ENCODE measurements at regions not wholly inside any gene's neighbourhood (a gene's known extent, or its start where the extent isn't known, plus 50 kb on each side); places are given as distances from the start of the nearest gene placed in this dataset.
A peak's percentile ranks its signal among the peaks of the same experiment; 100 is the strongest.
"Not testable (repeated sequence)": the region's sequence is repeated elsewhere in the genome, so short reads cannot be mapped to it uniquely, and the experiment has no call there.

GRCh38 chr10:3875842-3876235, 90.8 kb upstream of the KLF6 start:
- peak overlapping the region; percentile 14 to 76 for H3K27ac ChIP-seq
- H3K4me3 ChIP-seq: no peak overlapping the region
- no peaks in the 10 kb centered on the region for H3K36me3 ChIP-seq
- no peaks in the 10 kb centered on the region for H3K27me3 ChIP-seq
- H3K4me1 ChIP-seq: peaks cover 6 to 46% of the 10 kb centered on the region in 2 donors
- no peak for TF ChIP-seq CTCF (IDR thresholded peaks at IDR 0.05)
- ATAC-seq (no peak), DNase-seq (no peak)
- intact Hi-C loops (cut with DNase I): no loop called here
- H3K9me3 ChIP-seq: no peaks in the 10 kb centered on the region

- Histone ChIP-seq H3K9me3 (no peaks in the 10 kb centered on the region), H3K36me3 (no peaks in the 10 kb centered on the region), H3K27me3 (no peaks in the 10 kb centered on the region), H3K4me1 (peaks cover 6 to 46% of the 10 kb centered on the region in 2 donors), H3K27ac (peak overlapping the region; percentile 76 to 81), H3K4me3 (no peak overlapping the region)
- no peak for DNase-seq
- intact Hi-C loops (cut with DNase I): no loop called here
- peak; percentile 29 for ATAC-seq
- TF ChIP-seq CTCF (IDR thresholded peaks at IDR 0.05): no peak
Measured at GRCh38 chr10:3874990-3875841, 90.2 kb upstream of the KLF6 start.

GRCh38 chr10:3874610-3874989, 89.6 kb upstream of the KLF6 start:
- Histone ChIP-seq H3K4me1 (peaks cover 6 to 46% of the 10 kb centered on the region in 2 donors), H3K27ac (peak overlapping the region; percentile 76 to 81)
- intact Hi-C loops (cut with DNase I); H3K9me3 ChIP-seq; H3K27me3 ChIP-seq; H3K4me3 ChIP-seq; DNase-seq; H3K36me3 ChIP-seq; ATAC-seq: not testable (repeated sequence)

- intact Hi-C loops (cut with DNase I): no loop called here
- TF ChIP-seq CTCF (IDR thresholded peaks at IDR 0.05): no peak
- Histone ChIP-seq H3K36me3 (no peaks in the 10 kb centered on the region), H3K9me3 (no peaks in the 10 kb centered on the region), H3K4me1 (peaks cover 6 to 52% of the 10 kb centered on the region in 2 donors), H3K4me3 (no peak overlapping the region), H3K27ac (peak overlapping the region; percentile 76 to 81), H3K27me3 (no peaks in the 10 kb centered on the region)
- ATAC-seq (peak; percentile 64), DNase-seq (peak in 1 of 4 donors; percentile 68)
Measured at GRCh38 chr10:3873728-3874461, 88.9 kb upstream of the KLF6 start.

- Histone ChIP-seq H3K4me1 (peaks cover 8 to 54% of the 10 kb centered on the region in 2 donors), H3K36me3 (no peaks in the 10 kb centered on the region), H3K4me3 (no peak overlapping the region), H3K27ac (peak overlapping the region; percentile 76 to 81), H3K9me3 (no peaks in the 10 kb centered on the region), H3K27me3 (no peaks in the 10 kb centered on the region)
- intact Hi-C loops (cut with DNase I): no loop called here
- DNase-seq (no peak), ATAC-seq (no peak)
- TF ChIP-seq CTCF (IDR thresholded peaks at IDR 0.05): no peak
Measured at GRCh38 chr10:3872712-3873329, 87.8 kb upstream of the KLF6 start.

Measured in left lung (tissue), 4 donors.